Activated T-cell treated with anti-CD3 and anti-CD28 coated beads, Interleukin-2, amount 50 U/mL, for 4 hours (primary cell): ENCODE measurements at regions not wholly inside any gene's neighbourhood (a gene's known extent, or its start where the extent isn't known, plus 50 kb on each side); places are given as distances from the start of the nearest gene placed in this dataset.

Source experiments
- ATAC-seq, 2 donors: fragments of 200-7000 bp; cut with Tn5 transposase; one replicate each; pipeline ENCODE4 v1.10.0; 2021
- DNase-seq: peaks from one replicate; pipeline ENCODE4 v3.0.0-alpha.2; 2020
- H3K27me3 Mint-ChIP-seq: one replicate; pipeline ENCODE4 v1.8.0; 2021; ENCODE audit warnings: low read depth, mixed read lengths
- H3K36me3 Mint-ChIP-seq: one replicate; pipeline ENCODE4 v1.8.0; 2022; ENCODE audit warnings: mixed read lengths; ENCODE audit not compliant: insufficient read depth
- H3K4me1 Mint-ChIP-seq: one replicate; pipeline ENCODE4 v1.8.0; 2021; ENCODE audit warnings: low read depth, mixed read lengths
- H3K4me3 Mint-ChIP-seq: one replicate; pipeline ENCODE4 v1.8.0; 2021; ENCODE audit warnings: mild to moderate bottlenecking, moderate library complexity, mixed read lengths
- H3K9me3 Mint-ChIP-seq: one replicate; pipeline ENCODE4 v1.8.0; 2021; ENCODE audit warnings: mixed read lengths

- H3K4me3 Mint-ChIP-seq, result no peak overlapping the region
- no peaks in the 10 kb centered on the region for H3K4me1 Mint-ChIP-seq
- H3K9me3 Mint-ChIP-seq, result no peaks in the 10 kb centered on the region
- no peaks in the 10 kb centered on the region for H3K36me3 Mint-ChIP-seq
- ATAC-seq (no peak), DNase-seq (no peak)
- peaks cover 4% of the 10 kb centered on the region for H3K27me3 Mint-ChIP-seq
Observed at GRCh38 chrX:110992611-110993010, 103.4 kb upstream of the PAK3 start.

GRCh38 chrX:110989869-110990268, 106.1 kb upstream of the PAK3 start:
- no peak for DNase-seq
- Mint-ChIP-seq H3K4me3 (no peak overlapping the region), H3K36me3 (no peaks in the 10 kb centered on the region), H3K4me1 (no peaks in the 10 kb centered on the region), H3K9me3 (no peaks in the 10 kb centered on the region), H3K27me3 (peaks cover 4% of the 10 kb centered on the region)
- no peak for ATAC-seq

GRCh38 chrX:110989447-110989846, 106.5 kb upstream of the PAK3 start:
- Mint-ChIP-seq H3K9me3 (no peaks in the 10 kb centered on the region), H3K4me1 (no peaks in the 10 kb centered on the region), H3K4me3 (no peak overlapping the region), H3K36me3 (no peaks in the 10 kb centered on the region), H3K27me3 (peaks cover 4% of the 10 kb centered on the region)
- ATAC-seq (no peak), DNase-seq (no peak)

- peaks cover 4% of the 10 kb centered on the region for H3K27me3 Mint-ChIP-seq
- no peak for DNase-seq
- H3K9me3 Mint-ChIP-seq, result no peaks in the 10 kb centered on the region
- ATAC-seq, result no peak
- no peaks in the 10 kb centered on the region for H3K4me1 Mint-ChIP-seq
- no peak overlapping the region for H3K4me3 Mint-ChIP-seq
- H3K36me3 Mint-ChIP-seq, result no peaks in the 10 kb centered on the region
Observed at GRCh38 chrX:110987292-110987691, 108.7 kb upstream of the PAK3 start.

GRCh38 chrX:110985470-110985869, 110.5 kb upstream of the PAK3 start:
- ATAC-seq (no peak), DNase-seq (no peak)
- Mint-ChIP-seq H3K27me3 (peaks cover 2% of the 10 kb centered on the region), H3K36me3 (no peaks in the 10 kb centered on the region), H3K9me3 (no peaks in the 10 kb centered on the region), H3K4me1 (no peaks in the 10 kb centered on the region), H3K4me3 (no peak overlapping the region)

GRCh38 chrX:110983024-110983423, 113.0 kb upstream of the PAK3 start:
- no peaks in the 10 kb centered on the region for H3K36me3 Mint-ChIP-seq
- H3K4me3 Mint-ChIP-seq, result no peak overlapping the region
- peaks cover 2% of the 10 kb centered on the region for H3K27me3 Mint-ChIP-seq
- DNase-seq, result no peak
- no peaks in the 10 kb centered on the region for H3K9me3 Mint-ChIP-seq
- no peaks in the 10 kb centered on the region for H3K4me1 Mint-ChIP-seq
- no peak for ATAC-seq

GRCh38 chrX:110966839-110967238, 129.2 kb upstream of the PAK3 start:
- ATAC-seq (no peak), DNase-seq (no peak)
- Mint-ChIP-seq H3K4me1 (no peaks in the 10 kb centered on the region), H3K36me3 (no peaks in the 10 kb centered on the region), H3K27me3 (peaks cover 2% of the 10 kb centered on the region), H3K4me3 (no peak overlapping the region), H3K9me3 (no peaks in the 10 kb centered on the region)

- H3K9me3 Mint-ChIP-seq, result no peaks in the 10 kb centered on the region
- no peaks in the 10 kb centered on the region for H3K36me3 Mint-ChIP-seq
- H3K4me3 Mint-ChIP-seq, result no peak overlapping the region
- ATAC-seq (no peak), DNase-seq (no peak)
- peaks cover 2% of the 10 kb centered on the region for H3K27me3 Mint-ChIP-seq
- H3K4me1 Mint-ChIP-seq, result no peaks in the 10 kb centered on the region
Observed at GRCh38 chrX:110966091-110966454, 129.9 kb upstream of the PAK3 start.

GRCh38 chrX:110965409-110966090, 130.4 kb upstream of the PAK3 start:
- no peaks in the 10 kb centered on the region for H3K4me1 Mint-ChIP-seq
- no peaks in the 10 kb centered on the region for H3K36me3 Mint-ChIP-seq
- no peaks in the 10 kb centered on the region for H3K9me3 Mint-ChIP-seq
- DNase-seq (no peak), ATAC-seq (no peak)
- H3K4me3 Mint-ChIP-seq, result no peak overlapping the region
- H3K27me3 Mint-ChIP-seq, result peaks cover 2% of the 10 kb centered on the region

- no peaks in the 10 kb centered on the region for H3K36me3 Mint-ChIP-seq
- no peaks in the 10 kb centered on the region for H3K4me1 Mint-ChIP-seq
- H3K27me3 Mint-ChIP-seq, result no peaks in the 10 kb centered on the region
- no peak overlapping the region for H3K4me3 Mint-ChIP-seq
- no peak for ATAC-seq
- H3K9me3 Mint-ChIP-seq, result no peaks in the 10 kb centered on the region
- DNase-seq, result no peak
Observed at GRCh38 chrX:110964786-110965185, 131.2 kb upstream of the PAK3 start.

- ATAC-seq (no peak), DNase-seq (no peak)
- no peaks in the 10 kb centered on the region for H3K9me3 Mint-ChIP-seq
- no peaks in the 10 kb centered on the region for H3K36me3 Mint-ChIP-seq
- no peaks in the 10 kb centered on the region for H3K4me1 Mint-ChIP-seq
- no peaks in the 10 kb centered on the region for H3K27me3 Mint-ChIP-seq
- H3K4me3 Mint-ChIP-seq, result no peak overlapping the region
Observed at GRCh38 chrX:110962451-110962850, 133.5 kb upstream of the PAK3 start.

GRCh38 chrX:110955706-110956105, 140.3 kb upstream of the PAK3 start:
- ATAC-seq, result no peak
- no peaks in the 10 kb centered on the region for H3K27me3 Mint-ChIP-seq
- DNase-seq, result no peak
- no peaks in the 10 kb centered on the region for H3K9me3 Mint-ChIP-seq
- no peaks in the 10 kb centered on the region for H3K36me3 Mint-ChIP-seq
- H3K4me3 Mint-ChIP-seq, result no peak overlapping the region
- no peaks in the 10 kb centered on the region for H3K4me1 Mint-ChIP-seq

- no peaks in the 10 kb centered on the region for H3K27me3 Mint-ChIP-seq
- no peaks in the 10 kb centered on the region for H3K36me3 Mint-ChIP-seq
- ATAC-seq (no peak), DNase-seq (no peak)
- H3K4me1 Mint-ChIP-seq, result no peaks in the 10 kb centered on the region
- no peak overlapping the region for H3K4me3 Mint-ChIP-seq
- no peaks in the 10 kb centered on the region for H3K9me3 Mint-ChIP-seq
Observed at GRCh38 chrX:110954428-110955100, 141.4 kb upstream of the PAK3 start.

GRCh38 chrX:110951472-110952269, 144.3 kb upstream of the PAK3 start:
- Mint-ChIP-seq H3K4me3 (no peak overlapping the region), H3K36me3 (no peaks in the 10 kb centered on the region), H3K27me3 (no peaks in the 10 kb centered on the region), H3K9me3 (no peaks in the 10 kb centered on the region), H3K4me1 (no peaks in the 10 kb centered on the region)
- DNase-seq (no peak), ATAC-seq (no peak)
